ENCODE measurements at regions not wholly inside any gene's neighbourhood (a gene's known extent, or its start where the extent isn't known, plus 50 kb on each side); places are given as distances from the start of the nearest gene placed in this dataset.

GRCh38 chr3:76897076-76897475 is 142.8 kb upstream of the ROBO2 start:
- no peak for TF ChIP-seq CTCF (IDR thresholded peaks at IDR 0.05; ENCODE audit: control insufficient read depth, insufficient read depth, low read depth, low read length, missing control alignments)
- no peak for DNase-seq (ENCODE audit: low read depth)
- no peak overlapping the region for H3K4me3 ChIP-seq (ENCODE audit: control insufficient read depth, low read depth, low read length)

GRCh38 chr3:76900596-76900995 is 139.3 kb upstream of the ROBO2 start:
- TF ChIP-seq CTCF (IDR thresholded peaks at IDR 0.05; ENCODE audit: control insufficient read depth, insufficient read depth, low read depth, low read length, missing control alignments): no peak
- H3K4me3 ChIP-seq (ENCODE audit: control insufficient read depth, low read depth, low read length): no peak overlapping the region
- no peak for DNase-seq (ENCODE audit: low read depth)

GRCh38 chr3:76908156-76908555 is 131.7 kb upstream of the ROBO2 start:
- no peak for DNase-seq (ENCODE audit: low read depth)
- no peak for TF ChIP-seq CTCF (IDR thresholded peaks at IDR 0.05; ENCODE audit: control insufficient read depth, insufficient read depth, low read depth, low read length, missing control alignments)
- H3K4me3 ChIP-seq (ENCODE audit: control insufficient read depth, low read depth, low read length): no peak overlapping the region

GRCh38 chr3:76912841-76913383 is 127.0 kb upstream of the ROBO2 start:
- no peak for DNase-seq (ENCODE audit: low read depth)
- H3K4me3 ChIP-seq (ENCODE audit: control insufficient read depth, low read depth, low read length): no peak overlapping the region
- TF ChIP-seq CTCF (IDR thresholded peaks at IDR 0.05; ENCODE audit: control insufficient read depth, insufficient read depth, low read depth, low read length, missing control alignments): no peak

GRCh38 chr3:76917436-76917835 is 122.5 kb upstream of the ROBO2 start:
- no peak for TF ChIP-seq CTCF (IDR thresholded peaks at IDR 0.05; ENCODE audit: control insufficient read depth, insufficient read depth, low read depth, low read length, missing control alignments)
- DNase-seq (ENCODE audit: low read depth): no peak
- no peak overlapping the region for H3K4me3 ChIP-seq (ENCODE audit: control insufficient read depth, low read depth, low read length)

GRCh38 chr3:76920511-76920910 is 119.4 kb upstream of the ROBO2 start:
- H3K4me3 ChIP-seq (ENCODE audit: control insufficient read depth, low read depth, low read length): no peak overlapping the region
- DNase-seq (ENCODE audit: low read depth): no peak
- no peak for TF ChIP-seq CTCF (IDR thresholded peaks at IDR 0.05; ENCODE audit: control insufficient read depth, insufficient read depth, low read depth, low read length, missing control alignments)

GRCh38 chr3:76923485-76923884 is 116.4 kb upstream of the ROBO2 start:
- no peak overlapping the region for H3K4me3 ChIP-seq (ENCODE audit: control insufficient read depth, low read depth, low read length)
- DNase-seq (ENCODE audit: low read depth): no peak
- TF ChIP-seq CTCF (IDR thresholded peaks at IDR 0.05; ENCODE audit: control insufficient read depth, insufficient read depth, low read depth, low read length, missing control alignments): no peak
